Renal cortex interstitium (tissue), 11 donors: ENCODE measurements at regions not wholly inside any gene's neighbourhood (a gene's known extent, or its start where the extent isn't known, plus 50 kb on each side); places are given as distances from the start of the nearest gene placed in this dataset.

ENCODE experiments used
- DNase-seq, 11 donors: peaks; one replicate each; pipeline ENCODE4 v3.0.0-alpha.2; 2013; ENCODE audit warnings: low read depth in 9 of 11, low spot score in 4 of 11; ENCODE audit errors: extremely low read depth in 1 of 11

DNA sequence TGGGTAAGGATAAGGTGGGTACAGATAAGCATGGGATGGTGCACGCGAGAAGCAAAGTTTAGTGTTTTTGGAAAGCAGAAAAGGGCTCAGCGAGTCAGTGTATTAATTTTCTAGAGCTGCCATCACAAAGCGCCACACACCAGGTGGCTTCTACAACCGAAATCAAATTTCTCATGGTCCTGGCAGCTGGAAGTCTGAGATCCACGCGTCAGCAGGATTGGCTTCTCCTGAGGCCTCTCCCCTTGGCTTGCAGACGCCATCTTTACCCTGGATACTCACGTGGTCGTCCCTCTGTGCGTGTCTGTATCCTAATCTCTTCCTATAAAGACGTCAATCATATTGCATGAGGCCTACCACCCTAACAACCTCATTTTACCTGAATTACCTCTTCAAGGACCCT is 51.5 kb upstream of the USP29 start:
- DNase-seq = no peak

DNA sequence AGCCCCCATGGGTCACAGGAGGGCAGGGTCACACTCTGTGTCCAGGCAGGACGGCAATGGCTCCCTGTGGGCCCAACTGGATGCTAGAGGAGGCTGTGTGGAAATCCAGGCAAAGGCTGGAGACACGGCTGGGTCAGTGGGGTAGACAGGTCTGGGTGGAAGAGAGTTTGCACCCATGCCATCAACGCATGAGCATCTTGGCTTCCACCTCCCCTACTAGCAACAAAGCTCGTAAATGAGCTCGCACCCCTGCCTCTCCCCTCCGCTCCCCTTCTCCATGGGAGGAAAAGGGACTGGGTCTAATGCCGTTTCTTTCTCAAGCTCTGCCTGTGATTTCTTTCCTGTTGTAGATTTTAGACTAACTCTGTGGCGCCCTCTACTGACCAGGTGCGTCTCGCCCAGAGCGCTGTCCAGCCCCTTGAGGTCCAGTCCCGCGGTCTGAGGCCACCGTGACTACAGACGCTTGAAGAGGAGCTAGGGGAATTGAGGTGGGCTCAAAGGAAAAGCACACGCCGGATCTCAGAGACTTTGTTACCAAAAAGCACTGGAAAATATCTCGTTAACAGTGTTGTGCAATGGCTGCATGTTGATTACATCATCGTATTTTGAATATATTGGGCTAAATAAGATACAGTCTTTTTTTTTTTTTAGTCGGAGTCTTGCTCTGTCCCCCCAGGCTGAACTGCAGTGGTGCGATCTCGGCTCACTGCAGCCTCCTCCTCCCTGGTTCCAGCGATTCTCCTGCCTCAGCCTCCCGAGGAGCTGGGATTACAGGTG is 50.7 kb upstream of the USP29 start:
- DNase-seq = peak; percentile 49 to 80 (median 71)
